T1000 (cell line): ENCODE measurements at regions not wholly inside any gene's neighbourhood (a gene's known extent, or its start where the extent isn't known, plus 50 kb on each side); places are given as distances from the start of the nearest gene placed in this dataset.
A peak's percentile ranks its signal among the peaks of the same experiment; 100 is the strongest.

Source experiments
- DNase-seq: peaks from one replicate; lab custom pipeline; 2025; ENCODE audit warnings: mixed read lengths; lab: John Stamatoyannopoulos, UW

DNA sequence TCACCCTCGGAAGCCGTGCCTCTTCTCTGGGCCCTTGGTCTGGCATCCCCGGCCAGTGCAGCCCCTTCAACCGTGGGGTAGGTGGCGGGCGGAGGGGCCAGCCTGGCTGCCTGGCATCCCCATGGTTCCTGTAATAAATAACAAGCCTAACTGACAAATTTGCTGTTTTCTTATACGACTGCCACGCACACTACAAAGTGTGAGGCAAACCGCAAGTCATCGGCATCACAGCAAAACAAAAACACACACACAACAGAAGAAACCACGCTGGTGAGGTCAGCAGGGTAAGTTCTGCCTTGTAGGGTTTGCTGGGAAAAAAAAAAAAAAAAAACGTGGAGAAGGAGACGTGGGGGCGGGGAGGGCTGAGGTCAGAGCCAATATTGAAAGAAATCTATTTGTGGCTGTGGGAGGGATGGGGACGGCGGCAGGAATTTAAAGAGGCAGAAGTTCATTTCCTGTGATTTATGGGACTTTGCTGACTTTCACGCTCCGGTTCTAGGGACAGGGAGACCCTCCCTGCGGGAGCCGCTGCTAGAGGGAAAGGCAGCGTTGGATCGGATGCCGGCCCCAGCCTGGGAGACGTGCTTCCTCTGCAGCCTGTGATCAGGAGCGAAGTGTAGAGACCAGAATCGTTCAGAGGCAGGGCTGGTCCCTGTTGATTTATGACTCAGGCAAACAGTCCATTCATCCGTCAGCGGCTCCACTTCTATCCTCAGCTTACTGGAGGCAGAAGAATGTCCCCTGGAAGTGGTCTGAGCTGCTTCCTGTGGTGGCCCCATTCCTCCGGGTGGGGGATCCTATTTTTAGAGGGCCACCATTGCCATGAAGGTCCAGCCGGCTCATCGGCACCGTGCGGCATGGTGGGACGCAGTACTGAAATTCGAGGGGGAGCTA, 162.8 kb downstream of the FOXL1 start:
- DNase-seq: peak; percentile 58

GRCh38 chr16:86747761-86748160, 169.4 kb downstream of the FOXL1 start:
- DNase-seq: no peak

DNA sequence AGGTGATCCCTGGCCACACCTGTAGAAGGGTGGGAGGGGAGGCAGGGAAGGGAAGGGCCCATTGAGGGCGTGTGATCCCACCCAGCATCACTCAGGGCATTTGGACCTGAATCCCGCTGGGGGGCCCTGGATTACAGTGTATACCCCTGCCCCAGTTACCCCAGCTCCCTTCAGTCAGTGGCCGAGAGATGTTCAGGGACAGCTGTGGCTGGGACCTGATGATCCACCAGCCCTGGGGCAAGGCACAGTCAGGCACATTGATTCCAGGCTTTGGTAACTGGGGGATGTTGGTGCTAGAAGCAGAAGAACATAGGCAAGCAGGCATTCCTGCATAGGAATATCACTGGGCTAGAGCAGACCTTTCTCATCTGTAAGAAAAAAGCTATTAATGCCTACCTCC, 170.3 kb downstream of the FOXL1 start:
- no peak for DNase-seq

DNA sequence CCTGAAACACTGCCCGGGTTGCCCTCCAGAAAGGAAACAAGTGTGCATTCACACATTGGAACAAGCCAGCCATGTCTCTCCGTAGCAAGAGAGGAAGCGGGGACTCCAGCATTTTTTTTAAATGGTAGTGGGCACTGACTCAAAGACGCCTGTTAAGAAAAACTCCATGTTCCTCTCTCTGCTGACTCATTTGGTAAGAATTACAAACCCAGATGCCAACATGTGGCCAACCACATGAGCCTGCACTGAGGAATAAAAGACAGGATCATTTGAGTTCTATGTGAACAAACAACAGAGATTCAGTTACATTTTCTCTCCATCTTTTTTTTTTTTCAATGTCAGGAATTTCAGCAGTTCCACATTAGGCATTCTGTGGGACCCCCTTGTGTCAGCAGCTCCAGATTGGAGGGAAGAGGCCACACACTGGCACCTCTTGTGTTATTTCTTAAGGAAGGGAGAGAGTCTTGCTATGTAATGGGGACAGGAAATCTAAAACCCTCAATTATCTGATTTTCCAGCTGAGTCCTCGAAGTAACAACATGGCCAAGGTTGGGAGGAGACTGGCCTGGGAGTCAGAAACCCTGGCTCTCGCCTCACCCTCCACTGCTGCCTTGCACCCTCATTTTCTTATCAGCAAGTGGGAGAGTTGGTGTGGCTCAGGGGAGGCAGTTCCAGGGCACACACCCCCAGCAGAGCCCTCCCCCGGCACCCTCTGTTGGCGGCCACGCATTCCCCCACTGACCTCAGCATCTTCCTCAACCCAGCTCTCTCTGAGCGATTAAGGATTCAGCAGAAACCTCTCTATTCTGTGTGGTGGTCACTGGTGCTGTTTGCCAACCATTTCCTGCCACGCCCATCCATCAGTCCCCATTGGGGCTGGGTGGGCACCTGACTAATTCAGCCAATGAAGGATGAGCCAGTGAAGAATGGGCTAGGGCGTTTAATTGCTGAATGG, 173.0 kb downstream of the FOXL1 start:
- peak; percentile 15 for DNase-seq

DNA sequence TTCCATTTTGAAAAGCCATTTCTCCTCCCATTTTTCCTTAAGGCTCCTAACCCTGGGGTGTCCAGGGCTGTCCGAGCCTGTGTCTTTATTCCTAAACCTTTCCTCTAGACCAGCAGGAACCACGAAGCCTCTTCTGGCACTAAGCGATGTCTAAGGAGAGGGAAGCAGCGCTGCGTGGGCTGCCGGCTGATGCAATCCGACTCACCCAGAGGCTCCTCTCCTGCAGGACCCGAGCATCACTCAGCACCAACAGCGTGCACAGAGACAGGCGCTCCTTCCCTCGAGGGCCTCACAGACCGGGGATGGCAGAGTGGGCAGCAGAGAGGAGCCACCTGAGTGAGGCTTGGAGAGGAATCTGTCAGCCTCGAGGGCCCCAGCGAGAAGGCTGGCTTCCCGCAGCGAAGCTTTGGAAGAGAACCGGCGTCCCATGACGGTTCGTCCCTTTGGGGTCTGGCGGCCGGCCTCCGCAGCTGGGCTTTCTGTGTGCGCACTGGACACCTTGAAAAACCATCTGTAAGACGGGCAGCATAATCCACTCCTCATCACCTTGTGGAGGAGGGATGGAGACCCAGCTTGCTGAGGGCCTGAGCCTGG, 174.3 kb downstream of the FOXL1 start:
- no peak for DNase-seq

DNA sequence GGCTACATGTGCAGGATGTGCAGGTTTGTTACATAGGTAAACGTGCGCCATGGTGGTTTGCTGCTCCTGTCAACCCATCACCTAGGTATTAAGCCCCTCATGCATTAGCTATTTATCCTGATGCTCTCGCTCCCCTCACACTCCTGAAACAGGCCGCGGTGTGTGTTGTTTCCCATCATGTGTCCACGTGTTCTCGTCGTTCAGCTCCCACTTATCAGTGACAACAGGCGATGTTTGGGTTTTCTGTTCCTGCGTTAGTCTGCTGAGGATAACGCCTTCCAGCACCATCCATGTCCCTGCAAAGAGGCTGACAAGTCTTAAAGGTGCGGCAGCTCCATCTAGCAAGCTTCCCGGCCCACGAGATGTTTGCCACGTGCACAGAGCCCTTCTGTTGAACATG, 175.1 kb downstream of the FOXL1 start:
- no peak for DNase-seq

GRCh38 chr16:86755571-86756006, 177.2 kb downstream of the FOXL1 start:
- DNase-seq: no peak

DNA sequence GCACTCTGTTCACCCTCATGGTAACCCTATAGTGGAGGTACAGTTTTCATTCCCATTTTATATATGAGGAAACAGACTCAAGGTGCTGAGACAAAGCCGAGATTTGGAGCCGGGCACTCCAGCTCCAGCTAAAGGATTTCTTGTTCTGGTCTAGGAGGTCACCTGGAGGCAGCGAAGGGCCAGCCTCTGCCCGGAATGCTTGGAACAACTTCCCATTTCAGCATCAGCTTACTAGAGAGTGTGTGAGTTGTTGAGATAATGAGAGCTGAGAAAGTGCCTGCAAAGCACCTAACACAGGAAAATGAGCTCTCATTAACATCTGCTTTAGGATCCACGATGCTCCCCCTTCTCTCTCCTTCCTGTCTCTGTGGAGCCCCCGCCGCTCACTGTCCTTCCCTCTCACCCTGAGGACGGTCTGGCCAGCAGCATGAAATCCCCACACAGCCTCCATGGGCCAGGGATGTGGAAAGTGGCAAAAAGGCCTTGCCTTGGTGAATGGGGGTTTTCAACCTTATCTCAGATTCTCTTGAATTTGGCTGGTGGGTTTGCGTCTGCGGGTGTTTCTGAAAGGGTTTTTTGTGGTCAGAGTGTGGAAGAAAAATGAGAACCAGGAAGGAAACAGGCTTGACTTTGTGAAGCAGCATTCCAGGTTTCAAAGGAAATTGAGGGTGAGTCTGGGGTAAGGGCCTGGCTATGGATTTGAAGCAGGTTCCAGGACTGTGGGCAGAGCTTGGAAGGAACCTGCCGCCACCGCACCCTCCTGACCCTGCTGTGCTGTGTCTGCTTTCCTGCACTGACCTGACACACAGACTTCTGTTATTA, 178.7 kb downstream of the FOXL1 start:
- no peak for DNase-seq

DNA sequence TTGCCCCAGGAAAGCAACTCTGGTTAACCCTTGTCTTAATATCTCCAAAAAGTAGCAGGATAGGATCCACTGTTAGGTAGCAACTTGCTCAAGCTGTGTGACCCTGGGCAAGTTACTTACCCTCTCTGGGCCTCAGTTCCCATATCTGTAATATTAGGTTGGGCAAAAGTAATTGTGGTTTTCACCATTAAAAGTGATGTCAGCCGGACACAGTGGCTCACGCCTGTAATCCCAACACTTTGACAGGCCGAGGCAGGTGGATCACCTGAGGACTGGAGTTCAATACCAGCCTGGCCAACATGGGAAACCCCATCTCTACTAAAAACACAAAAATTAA, 179.3 kb downstream of the FOXL1 start:
- no peak for DNase-seq

GRCh38 chr16:86758932-86759331, 180.6 kb downstream of the FOXL1 start:
- no peak for DNase-seq

DNA sequence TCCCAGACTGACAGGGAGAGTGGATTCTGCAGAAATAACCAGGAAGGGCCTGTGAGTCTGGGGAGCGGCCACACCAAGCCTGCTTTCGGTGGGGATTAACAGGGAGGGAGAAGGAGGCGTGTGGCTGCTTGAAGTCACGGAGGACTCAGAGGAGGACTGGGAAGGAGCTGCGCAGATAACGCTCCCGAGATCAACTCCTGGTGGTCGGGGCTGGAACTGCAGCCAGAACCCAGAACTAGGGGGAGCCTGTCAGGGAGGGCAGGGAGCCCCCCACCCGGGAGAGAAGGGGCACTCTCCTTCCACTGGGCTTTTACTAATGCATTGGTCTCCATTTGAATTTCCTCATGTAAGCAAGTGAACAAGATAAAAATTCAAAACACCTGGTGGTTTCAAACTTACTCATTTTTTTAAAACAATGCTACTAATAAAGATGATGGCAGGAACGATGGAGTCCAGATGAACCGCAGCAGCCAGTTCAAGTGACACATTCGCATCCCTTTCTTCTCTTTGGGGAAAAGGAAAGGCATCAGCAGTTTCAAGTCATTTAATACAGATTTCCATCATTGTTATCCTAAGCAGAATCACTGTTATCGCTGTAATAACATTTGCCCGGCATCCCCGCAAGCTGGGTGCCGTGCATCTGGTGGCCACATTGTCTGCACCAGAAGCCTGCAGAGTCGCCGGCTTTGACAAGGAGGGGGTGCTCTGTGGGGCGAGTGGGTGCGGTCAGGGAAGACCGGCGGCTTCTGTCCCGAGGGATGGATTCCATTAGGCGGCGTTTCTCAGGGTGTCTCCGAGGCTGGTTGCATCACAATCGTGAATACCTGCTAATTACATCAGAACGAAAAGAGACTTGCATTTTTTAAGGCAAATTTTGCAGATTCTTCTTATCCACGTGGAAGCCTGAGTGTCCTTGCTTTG, 183.0 kb downstream of the FOXL1 start:
- no peak for DNase-seq

GRCh38 chr16:86762095-86762494, 183.7 kb downstream of the FOXL1 start:
- DNase-seq: no peak

GRCh38 chr16:86763819-86764218, 185.5 kb downstream of the FOXL1 start:
- DNase-seq: no peak

DNA sequence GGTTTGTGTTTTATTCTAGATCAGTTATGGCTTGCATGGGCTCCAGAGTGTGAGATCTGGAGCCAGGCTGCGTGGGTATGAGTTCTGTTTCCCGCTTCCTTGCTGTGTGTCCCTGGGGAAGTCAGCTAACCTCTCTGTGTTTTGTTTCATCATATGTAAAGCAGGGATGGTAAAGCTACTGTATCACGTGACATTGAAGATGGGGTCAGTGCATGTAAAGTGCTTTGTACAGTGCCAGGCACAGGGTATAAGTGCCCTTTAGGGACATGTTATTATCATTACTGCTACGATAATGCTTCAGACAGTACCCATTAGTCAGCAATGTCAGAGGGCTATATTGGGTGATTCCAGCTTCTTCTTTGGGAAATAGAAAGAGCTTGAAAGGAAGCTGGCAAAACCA, 186.2 kb downstream of the FOXL1 start:
- DNase-seq: no peak

DNA sequence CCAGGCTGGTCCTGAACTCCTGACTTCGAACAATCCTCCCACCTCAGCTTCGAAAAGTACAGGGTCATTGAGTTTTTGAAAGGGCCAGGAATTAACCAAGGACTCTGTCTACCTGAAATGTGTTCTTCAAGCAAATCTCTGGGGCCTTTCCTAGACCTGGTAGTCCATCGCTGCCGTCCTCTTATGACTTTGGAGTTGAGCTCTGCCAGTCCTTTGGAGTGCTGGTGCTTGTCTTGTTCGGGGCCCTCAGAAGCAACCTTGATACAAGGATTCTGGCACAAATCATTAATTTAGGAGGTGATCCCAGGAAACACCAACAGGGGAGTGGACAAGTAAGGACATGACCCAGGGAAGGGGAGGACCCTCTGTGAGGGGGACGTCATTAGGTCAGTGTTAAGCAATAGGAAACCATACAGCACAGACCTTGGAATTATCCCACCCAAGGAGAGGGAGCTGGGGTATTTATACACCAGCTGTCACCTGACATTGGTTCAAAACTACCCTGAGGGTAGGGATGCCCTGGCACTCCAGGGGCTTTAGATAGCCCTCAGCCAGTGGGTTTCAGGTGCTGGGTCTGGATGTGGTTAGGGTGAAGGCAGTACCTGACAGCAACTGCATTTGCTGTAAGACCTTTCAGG, 187.2 kb downstream of the FOXL1 start:
- no peak for DNase-seq

DNA sequence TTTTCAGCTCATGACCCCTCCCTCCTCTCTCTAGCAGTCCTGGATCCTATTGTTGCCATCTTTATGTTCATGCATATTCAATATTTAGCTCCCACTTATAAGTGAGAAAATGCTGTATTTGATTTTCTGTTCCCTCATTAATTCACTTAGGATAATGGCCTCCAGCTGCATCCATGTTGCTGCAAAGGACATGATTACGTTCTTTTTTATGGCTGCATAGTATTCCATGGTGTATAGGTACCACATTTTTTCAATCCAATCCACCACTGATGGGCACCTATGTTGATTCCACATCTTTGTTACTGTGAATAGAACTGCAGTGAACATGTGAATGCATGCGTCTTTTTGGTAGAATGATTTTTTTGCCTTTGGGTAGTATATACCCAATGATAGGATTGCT, 188.4 kb downstream of the FOXL1 start:
- DNase-seq: no peak

- no peak for DNase-seq
Measured at GRCh38 chr16:86768228-86768791, 190.0 kb downstream of the FOXL1 start.

DNA sequence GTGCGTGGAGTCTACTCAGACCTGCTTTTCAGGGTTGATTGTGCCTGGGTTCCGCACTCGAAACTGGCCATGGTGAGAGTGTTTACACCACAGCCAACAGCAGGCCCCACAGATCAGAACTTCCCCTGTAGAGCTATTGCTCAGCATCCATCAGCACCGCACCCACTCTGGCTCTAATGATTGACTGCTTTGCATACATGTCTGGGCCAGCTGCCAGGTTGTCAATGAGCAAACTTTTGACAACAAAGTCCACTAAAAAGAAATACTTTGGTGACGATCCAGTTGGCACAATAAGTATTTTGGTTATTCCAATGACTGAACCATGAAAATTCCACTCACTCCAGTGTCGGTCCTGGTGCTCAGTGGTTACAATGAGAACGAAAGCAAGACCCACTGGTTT, 190.7 kb downstream of the FOXL1 start:
- no peak for DNase-seq
